Activated B cell treated with CpG ODN at 0.5 μM for 24 hours (primary cell): ENCODE measurements at regions not wholly inside any gene's neighbourhood (a gene's known extent, or its start where the extent isn't known, plus 50 kb on each side); places are given as distances from the start of the nearest gene placed in this dataset.
"Not testable (repeated sequence)": the region's sequence is repeated elsewhere in the genome, so short reads cannot be mapped to it uniquely, and the experiment has no call there.

Experiments
- ATAC-seq: fragments of 200-7000 bp; cut with Tn5 transposase; one replicate; pipeline ENCODE4 v1.10.0; 2021; ENCODE audit warnings: low read depth, mild to moderate bottlenecking, moderate library complexity
- CTCF ChIA-PET: fragments of 350-600 bp; sonication (Branson Sonifier 250); formaldehyde crosslinking; loops from one replicate; lab custom pipeline; 2021; ENCODE audit warnings: antibody characterized with exemption; lab: Charles Lee
- POLR2A ChIA-PET: fragments of 350-600 bp; sonication (Branson Sonifier 250); formaldehyde crosslinking; loops from one replicate; lab custom pipeline; 2021; ENCODE audit warnings: antibody characterized with exemption; lab: Charles Lee
- DNase-seq: peaks from one replicate; pipeline ENCODE4 v3.0.0; 2022
- H3K27ac Mint-ChIP-seq: one replicate; pipeline ENCODE4 v1.8.0; 2020; ENCODE audit warnings: mixed read lengths
- H3K27me3 Mint-ChIP-seq: one replicate; pipeline ENCODE4 v1.8.0; 2021; ENCODE audit warnings: mixed read lengths
- H3K36me3 Mint-ChIP-seq: one replicate; pipeline ENCODE4 v1.8.0; 2021; ENCODE audit warnings: low read depth, mixed read lengths
- H3K4me1 Mint-ChIP-seq: one replicate; pipeline ENCODE4 v1.8.0; 2021; ENCODE audit warnings: mixed read lengths
- H3K4me3 Mint-ChIP-seq: one replicate; pipeline ENCODE4 v1.8.0; 2020; ENCODE audit warnings: mild to moderate bottlenecking, mixed read lengths
- H3K9me3 Mint-ChIP-seq: one replicate; pipeline ENCODE4 v1.8.0; 2020; ENCODE audit warnings: mixed read lengths
- intact Hi-C: fragments of 100-400 bp; cut with micrococcal nuclease; formaldehyde crosslinking; loops from one replicate; pipeline ENCODE4 v1.15.1; 2024
- TF ChIP-seq, protein P1 (sequence below): fragments of 200-600 bp; IDR thresholded peaks from one replicate; pipeline ENCODE4 v1.8.0; 2022; ENCODE audit warnings: antibody characterized with exemption, mild to moderate bottlenecking

GRCh38 chr5:24998641-24999040, 353.9 kb upstream of the CDH10 start:
- Mint-ChIP-seq H3K4me3 (no peak overlapping the region), H3K4me1 (no peaks in the 10 kb centered on the region), H3K36me3 (no peaks in the 10 kb centered on the region), H3K27me3 (no peaks in the 10 kb centered on the region), H3K9me3 (peaks cover 18% of the 10 kb centered on the region), H3K27ac (no peak overlapping the region)
- TF ChIP-seq, protein P1, sequence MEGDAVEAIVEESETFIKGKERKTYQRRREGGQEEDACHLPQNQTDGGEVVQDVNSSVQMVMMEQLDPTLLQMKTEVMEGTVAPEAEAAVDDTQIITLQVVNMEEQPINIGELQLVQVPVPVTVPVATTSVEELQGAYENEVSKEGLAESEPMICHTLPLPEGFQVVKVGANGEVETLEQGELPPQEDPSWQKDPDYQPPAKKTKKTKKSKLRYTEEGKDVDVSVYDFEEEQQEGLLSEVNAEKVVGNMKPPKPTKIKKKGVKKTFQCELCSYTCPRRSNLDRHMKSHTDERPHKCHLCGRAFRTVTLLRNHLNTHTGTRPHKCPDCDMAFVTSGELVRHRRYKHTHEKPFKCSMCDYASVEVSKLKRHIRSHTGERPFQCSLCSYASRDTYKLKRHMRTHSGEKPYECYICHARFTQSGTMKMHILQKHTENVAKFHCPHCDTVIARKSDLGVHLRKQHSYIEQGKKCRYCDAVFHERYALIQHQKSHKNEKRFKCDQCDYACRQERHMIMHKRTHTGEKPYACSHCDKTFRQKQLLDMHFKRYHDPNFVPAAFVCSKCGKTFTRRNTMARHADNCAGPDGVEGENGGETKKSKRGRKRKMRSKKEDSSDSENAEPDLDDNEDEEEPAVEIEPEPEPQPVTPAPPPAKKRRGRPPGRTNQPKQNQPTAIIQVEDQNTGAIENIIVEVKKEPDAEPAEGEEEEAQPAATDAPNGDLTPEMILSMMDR = no peak
- CTCF ChIA-PET = no interaction called here
- ATAC-seq (no peak), DNase-seq (no peak)
- POLR2A ChIA-PET = no interaction called here
- intact Hi-C loops = no loop called here

- ATAC-seq = no peak
- no peak for DNase-seq
- no peaks in the 10 kb centered on the region for H3K36me3 Mint-ChIP-seq
- H3K4me3 Mint-ChIP-seq = no peak overlapping the region
- TF ChIP-seq, protein P1 = no peak
- H3K27ac Mint-ChIP-seq = no peak overlapping the region
- H3K27me3 Mint-ChIP-seq = no peaks in the 10 kb centered on the region
- ChIA-PET CTCF (no interaction called here), POLR2A (no interaction called here)
- no peaks in the 10 kb centered on the region for H3K4me1 Mint-ChIP-seq
- peaks cover 4% of the 10 kb centered on the region for H3K9me3 Mint-ChIP-seq
- intact Hi-C loops = no loop called here
Measured at GRCh38 chr5:24986326-24986725, 341.5 kb upstream of the CDH10 start.

DNA sequence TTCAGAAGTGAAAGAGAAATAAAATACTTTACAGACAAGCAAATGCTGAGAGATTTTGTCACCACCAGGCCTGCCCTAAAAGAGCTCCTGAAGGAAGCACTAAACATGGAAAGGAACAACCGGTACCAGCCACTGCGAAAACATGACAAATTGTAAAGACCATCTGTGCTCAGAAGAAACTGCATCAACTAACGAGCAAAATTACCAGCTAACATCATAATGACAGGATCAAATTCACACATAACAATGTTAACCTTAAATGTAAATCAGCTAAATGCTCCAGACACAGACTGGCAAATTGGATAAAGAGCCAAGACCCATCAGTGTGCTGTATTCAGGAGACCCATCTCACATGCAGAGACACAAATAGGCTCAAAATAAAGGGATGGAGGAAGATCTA, 333.8 kb upstream of the CDH10 start:
- H3K27me3 Mint-ChIP-seq, DNase-seq, H3K36me3 Mint-ChIP-seq, POLR2A ChIA-PET, H3K27ac Mint-ChIP-seq, H3K9me3 Mint-ChIP-seq, CTCF ChIA-PET, ATAC-seq, H3K4me3 Mint-ChIP-seq, H3K4me1 Mint-ChIP-seq, intact Hi-C loops: not testable (repeated sequence)

- TF ChIP-seq, protein P1 = no peak
- H3K27me3 Mint-ChIP-seq = no peaks in the 10 kb centered on the region
- H3K36me3 Mint-ChIP-seq = no peaks in the 10 kb centered on the region
- no peak overlapping the region for H3K27ac Mint-ChIP-seq
- no peak overlapping the region for H3K4me3 Mint-ChIP-seq
- no peaks in the 10 kb centered on the region for H3K4me1 Mint-ChIP-seq
- no peak for DNase-seq
- ChIA-PET CTCF (no interaction called here), POLR2A (no interaction called here)
- ATAC-seq = no peak
- intact Hi-C loops = no loop called here
- peaks cover 2% of the 10 kb centered on the region for H3K9me3 Mint-ChIP-seq
Measured at GRCh38 chr5:24963611-24964010, 318.8 kb upstream of the CDH10 start.

DNA sequence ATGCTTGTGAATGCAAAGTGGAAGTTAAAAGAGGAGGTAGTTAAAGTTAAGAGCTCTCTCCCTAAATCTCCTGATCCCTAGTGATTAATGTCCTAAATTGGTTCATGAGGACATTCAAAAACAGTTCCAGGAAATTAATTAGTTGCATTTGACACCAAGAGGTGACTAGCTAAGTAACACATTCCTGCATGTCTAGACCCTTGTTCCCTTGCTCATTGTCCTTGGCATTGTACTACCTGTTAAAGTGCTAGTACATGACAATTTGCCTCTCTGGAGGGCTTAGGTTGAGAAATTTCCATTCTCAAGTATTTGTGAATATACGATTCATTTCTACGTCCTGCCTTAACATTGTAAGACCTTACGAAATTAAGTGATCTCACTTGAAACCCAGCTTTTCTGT, 278.6 kb upstream of the CDH10 start:
- no peak overlapping the region for H3K27ac Mint-ChIP-seq
- TF ChIP-seq, protein P1 = no peak

DNA sequence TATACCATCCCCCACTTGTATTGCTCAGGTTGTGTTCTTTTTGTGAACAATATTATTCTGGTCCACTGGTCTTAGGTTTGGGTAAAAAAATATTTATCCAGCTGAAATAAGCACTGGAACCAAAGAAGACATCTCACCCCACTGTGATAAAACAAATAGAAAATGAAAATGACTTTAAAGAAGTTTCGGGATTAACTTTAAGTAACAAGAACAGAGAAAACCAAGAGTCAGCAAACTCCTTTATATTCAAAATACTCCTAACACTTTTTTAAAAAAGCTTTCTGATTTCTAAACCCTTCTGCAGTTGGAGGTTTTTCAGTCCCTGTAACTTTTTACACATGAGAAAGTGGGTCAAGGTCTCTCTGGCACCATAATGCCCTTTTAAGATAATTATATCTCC, 273.9 kb upstream of the CDH10 start:
- ATAC-seq (no peak), DNase-seq (no peak)
- intact Hi-C loops = no loop called here
- peaks cover 5% of the 10 kb centered on the region for H3K9me3 Mint-ChIP-seq
- H3K4me3 Mint-ChIP-seq = no peak overlapping the region
- TF ChIP-seq, protein P1 = no peak
- ChIA-PET CTCF (no interaction called here), POLR2A (no interaction called here)
- no peaks in the 10 kb centered on the region for H3K36me3 Mint-ChIP-seq
- H3K4me1 Mint-ChIP-seq = no peaks in the 10 kb centered on the region
- H3K27ac Mint-ChIP-seq = no peak overlapping the region
- H3K27me3 Mint-ChIP-seq = no peaks in the 10 kb centered on the region

More for the DNA sequence above, 278.6 kb upstream of the CDH10 start:
- H3K27me3 Mint-ChIP-seq = no peaks in the 10 kb centered on the region
- CTCF ChIA-PET = no interaction called here
- intact Hi-C loops = no loop called here
- POLR2A ChIA-PET = no interaction called here
- no peaks in the 10 kb centered on the region for H3K36me3 Mint-ChIP-seq
- no peak for DNase-seq
- H3K9me3 Mint-ChIP-seq = peaks cover 5% of the 10 kb centered on the region
- no peak overlapping the region for H3K4me3 Mint-ChIP-seq
- no peaks in the 10 kb centered on the region for H3K4me1 Mint-ChIP-seq
- no peak for ATAC-seq
